HAP-1 (cell line): ENCODE measurements at regions not wholly inside any gene's neighbourhood (a gene's known extent, or its start where the extent isn't known, plus 50 kb on each side); places are given as distances from the start of the nearest gene placed in this dataset.
"Not testable (repeated sequence)": the region's sequence is repeated elsewhere in the genome, so short reads cannot be mapped to it uniquely, and the experiment has no call there.

Experiments
- DNase-seq, 2 experiments: peaks; one replicate each; pipeline ENCODE4 v3.0.0-alpha.2; 2016 to 2020; ENCODE audit warnings: low spot score in 2 of 2
- H3K27me3 ChIP-seq: fragments of 250-450 bp; sonication (Bioruptor Pico); 2 replicates; pipeline ENCODE4 v1.5.1; 2020; ENCODE audit warnings: low read depth, mild to moderate bottlenecking, moderate library complexity
- H3K36me3 ChIP-seq: fragments of 250-450 bp; sonication (Bioruptor Pico); replicated peaks from 2 replicates; pipeline ENCODE4 v1.5.1; 2020; ENCODE audit warnings: mild to moderate bottlenecking
- H3K4me1 ChIP-seq: fragments of 250-450 bp; sonication (Bioruptor Pico); 2 replicates; pipeline ENCODE4 v1.5.1; 2020; ENCODE audit warnings: mild to moderate bottlenecking
- H3K4me3 ChIP-seq: fragments of 250-450 bp; sonication (Bioruptor Pico); 2 replicates; pipeline ENCODE4 v1.5.1; 2020; ENCODE audit warnings: mild to moderate bottlenecking, moderate library complexity
- H3K9me3 ChIP-seq: fragments of 250-450 bp; sonication (Bioruptor Pico); 2 replicates; pipeline ENCODE4 v1.5.1; 2020; ENCODE audit warnings: mild to moderate bottlenecking, moderate library complexity
- in situ Hi-C: fragments of 300-500 bp; cut with MboI; formaldehyde crosslinking; loops from 3 replicates; pipeline ENCODE4 v1.14.3; 2020; ENCODE audit warnings: low sequenced_read_pairs, inconsistent platforms, mixed read lengths

DNA sequence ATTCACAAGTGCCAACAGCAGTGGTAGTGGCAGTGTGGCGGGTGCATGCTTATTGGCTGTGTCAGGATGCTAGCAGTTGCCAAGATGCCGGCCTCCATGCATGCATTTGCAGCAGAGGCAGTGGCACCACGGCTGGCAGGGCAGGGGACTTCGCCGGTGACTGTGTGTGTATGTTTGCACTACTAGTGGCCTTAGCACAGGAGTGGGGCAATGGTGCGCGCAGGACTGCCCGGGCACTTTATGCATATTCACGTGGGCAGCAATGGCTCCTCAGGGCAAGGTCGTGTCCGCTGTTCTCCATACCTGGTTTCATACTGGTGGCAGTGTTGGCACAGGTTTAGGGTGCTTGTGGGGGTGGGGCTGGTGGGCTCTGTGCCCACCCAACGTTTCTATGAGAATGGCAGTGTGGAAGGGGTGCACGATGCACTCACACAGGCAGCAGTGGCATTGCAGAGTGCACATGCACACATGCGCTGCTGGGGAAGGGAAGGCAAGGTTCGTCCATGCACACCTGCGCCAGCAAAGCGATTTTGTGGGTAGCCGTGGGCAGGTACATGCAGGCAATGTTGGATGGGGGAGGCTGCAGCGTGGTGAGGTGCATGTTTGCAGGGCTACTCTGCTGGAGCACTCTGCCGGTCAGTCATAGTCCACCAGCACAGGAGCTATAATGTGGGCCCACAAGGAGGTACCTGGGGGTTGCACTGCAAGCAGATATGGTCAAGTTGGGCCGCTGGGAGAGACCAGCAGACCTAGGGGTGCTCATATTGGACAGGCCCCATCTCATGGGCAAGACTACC, 338.9 kb upstream of the TECRL start:
- Histone ChIP-seq H3K4me3 (no peak overlapping the region), H3K36me3 (no peaks in the 10 kb centered on the region), H3K4me1 (no peaks in the 10 kb centered on the region), H3K27me3 (no peaks in the 10 kb centered on the region), H3K9me3 (no peaks in the 10 kb centered on the region)
- no peak for DNase-seq
- in situ Hi-C loops, result no loop called here

DNA sequence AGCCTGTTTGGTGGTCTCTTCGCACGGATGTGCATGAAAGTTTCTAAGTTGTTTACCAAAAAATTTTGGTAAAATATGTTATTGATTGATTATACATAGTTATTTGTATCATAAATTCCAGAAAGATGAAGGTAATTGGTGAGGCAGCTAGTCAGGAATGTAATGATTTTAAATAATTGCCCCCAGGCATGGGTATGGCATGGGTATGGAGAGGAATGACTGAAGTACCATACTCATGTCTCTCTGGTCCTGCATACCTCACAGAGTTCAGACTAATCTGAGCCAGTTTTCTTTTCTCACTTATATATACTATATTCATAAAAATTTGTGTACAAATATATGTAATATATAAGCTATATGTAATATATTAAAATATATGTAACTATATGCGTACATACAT, 329.0 kb upstream of the TECRL start:
- Histone ChIP-seq H3K4me1 (0 out of 2 replicates have a peak, but pooled peaks cover 4% of the 10 kb centered on the region), H3K4me3 (no peak overlapping the region), H3K36me3 (no peaks in the 10 kb centered on the region), H3K9me3 (no peaks in the 10 kb centered on the region), H3K27me3 (no peaks in the 10 kb centered on the region)
- in situ Hi-C loops, result no loop called here
- DNase-seq, result no peak

DNA sequence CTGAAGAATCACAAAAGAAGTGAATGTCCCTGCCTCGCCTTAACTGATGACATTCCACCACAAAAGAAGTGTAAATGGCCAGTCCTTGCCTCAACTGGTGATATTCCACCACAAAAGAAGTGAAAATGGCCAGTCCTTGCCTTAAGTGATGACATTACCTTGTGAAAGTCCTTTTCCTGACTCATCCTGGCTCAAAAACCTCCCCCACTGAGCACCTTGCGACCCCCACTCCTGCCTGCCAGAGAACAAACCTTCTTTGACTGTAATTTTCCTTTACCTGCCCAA, 328.5 kb upstream of the TECRL start:
- H3K27me3 ChIP-seq, H3K4me1 ChIP-seq, H3K36me3 ChIP-seq, DNase-seq, in situ Hi-C loops, H3K9me3 ChIP-seq, H3K4me3 ChIP-seq: not testable (repeated sequence)

DNA sequence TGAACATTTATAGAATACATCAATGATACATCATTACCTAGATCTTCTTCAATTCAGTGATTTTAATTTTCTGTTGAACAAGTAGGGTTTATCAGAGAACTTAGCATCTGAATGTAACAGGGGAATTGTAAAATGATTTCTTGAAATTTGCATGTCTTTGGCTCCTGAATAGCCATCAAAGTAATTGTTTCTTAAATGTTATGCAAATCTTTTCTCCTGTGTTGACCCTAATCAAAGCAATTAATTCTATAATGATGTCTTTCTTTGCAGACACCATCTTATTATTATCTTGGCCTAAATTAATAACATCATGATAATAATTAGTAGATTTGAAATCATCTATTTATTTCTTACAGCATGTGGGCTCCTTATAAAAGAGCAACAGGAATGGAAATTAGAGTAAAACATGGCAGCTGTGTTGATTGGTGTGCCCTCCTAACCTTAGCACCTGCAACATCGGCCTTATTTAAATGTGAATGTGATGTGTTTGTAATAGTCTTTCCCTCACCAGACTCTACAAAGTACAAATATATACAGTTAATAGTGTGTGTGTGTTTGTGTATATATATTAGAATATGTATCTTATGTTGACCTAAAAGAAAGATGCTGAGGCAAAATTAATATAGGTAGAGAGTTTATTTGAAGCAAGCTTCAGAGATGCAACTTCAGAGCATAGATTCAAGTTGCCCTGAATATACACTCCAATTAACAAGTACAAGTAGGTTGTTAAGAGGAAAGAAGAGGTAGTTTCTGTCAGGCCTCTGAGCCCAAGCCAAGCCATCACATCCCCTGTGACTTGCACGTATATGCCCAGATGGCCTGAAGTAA, 328.0 kb upstream of the TECRL start:
- Histone ChIP-seq H3K4me3 (no peak overlapping the region), H3K4me1 (0 out of 2 replicates have a peak, but pooled peaks cover 4% of the 10 kb centered on the region), H3K27me3 (no peaks in the 10 kb centered on the region), H3K36me3 (no peaks in the 10 kb centered on the region), H3K9me3 (no peaks in the 10 kb centered on the region)
- in situ Hi-C loops, result no loop called here
- no peak for DNase-seq

DNA sequence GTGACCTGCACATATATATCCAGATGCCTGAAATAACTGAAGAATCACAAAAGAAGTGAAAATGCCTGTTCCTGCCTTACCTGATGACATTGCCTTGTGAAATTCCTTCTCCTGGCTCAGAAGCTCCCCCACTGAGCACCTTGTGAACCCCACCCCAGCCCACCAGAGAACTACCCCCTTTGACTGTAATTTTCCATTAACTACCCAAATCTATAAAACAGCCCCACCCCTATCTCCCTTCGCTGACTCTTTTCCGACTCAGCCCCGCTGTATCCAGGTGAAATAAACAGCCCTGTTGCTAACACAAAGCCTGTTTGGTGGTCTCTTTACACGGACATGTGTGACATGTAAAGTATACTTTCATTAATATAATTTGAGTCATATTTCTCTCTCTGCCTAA, 320.3 kb upstream of the TECRL start:
- H3K4me3 ChIP-seq, result no peak overlapping the region
- in situ Hi-C loops, result no loop called here
- no peaks in the 10 kb centered on the region for H3K36me3 ChIP-seq
- DNase-seq, result no peak
- no peaks in the 10 kb centered on the region for H3K27me3 ChIP-seq
- H3K9me3 ChIP-seq, result no peaks in the 10 kb centered on the region
- peaks cover 7% of the 10 kb centered on the region for H3K4me1 ChIP-seq

DNA sequence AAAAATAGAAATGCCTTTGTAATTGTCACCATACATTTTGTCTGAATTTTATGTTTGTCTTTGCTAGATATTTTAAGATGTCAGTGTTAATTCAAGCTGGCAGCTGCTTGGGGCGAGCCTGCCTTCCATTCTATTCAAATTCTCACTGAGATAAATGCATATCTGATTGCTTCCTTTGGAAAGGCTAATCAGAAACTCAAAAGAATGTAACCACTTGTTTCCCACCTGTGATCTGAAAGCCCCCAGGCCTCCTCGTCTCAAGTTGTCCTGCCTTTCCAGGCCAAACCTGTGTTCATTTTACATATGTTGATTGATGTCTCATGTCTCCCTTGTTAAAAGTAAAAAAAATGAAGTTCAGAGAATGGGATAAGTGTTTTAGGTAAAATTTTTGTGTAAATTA, 318.7 kb upstream of the TECRL start:
- Histone ChIP-seq H3K4me3 (no peak overlapping the region), H3K4me1 (peaks cover 7% of the 10 kb centered on the region), H3K27me3 (no peaks in the 10 kb centered on the region), H3K9me3 (no peaks in the 10 kb centered on the region), H3K36me3 (no peaks in the 10 kb centered on the region)
- DNase-seq, result peak; percentile 45 to 46
- in situ Hi-C loops, result no loop called here

DNA sequence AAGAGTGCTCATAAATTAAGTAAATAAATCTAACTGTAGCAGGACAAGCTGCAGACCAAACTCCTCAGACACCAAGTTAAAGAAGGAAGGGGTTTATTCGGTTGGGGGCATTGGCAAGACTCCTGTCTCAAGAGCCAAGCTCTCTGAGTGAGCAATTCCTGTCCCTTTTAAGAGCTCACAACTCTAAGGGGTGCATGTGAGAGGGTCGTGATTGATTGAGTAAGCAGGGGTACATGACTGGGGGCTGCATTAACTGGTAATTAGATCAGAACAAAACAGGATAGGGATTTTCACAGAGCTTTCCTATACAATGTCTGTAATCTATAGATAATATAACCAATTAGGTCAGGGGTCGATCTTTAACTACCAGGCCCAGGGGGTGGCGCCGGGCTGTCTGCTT, 318.1 kb upstream of the TECRL start:
- DNase-seq, H3K4me3 ChIP-seq, H3K4me1 ChIP-seq, in situ Hi-C loops, H3K27me3 ChIP-seq, H3K36me3 ChIP-seq, H3K9me3 ChIP-seq: not testable (repeated sequence)

DNA sequence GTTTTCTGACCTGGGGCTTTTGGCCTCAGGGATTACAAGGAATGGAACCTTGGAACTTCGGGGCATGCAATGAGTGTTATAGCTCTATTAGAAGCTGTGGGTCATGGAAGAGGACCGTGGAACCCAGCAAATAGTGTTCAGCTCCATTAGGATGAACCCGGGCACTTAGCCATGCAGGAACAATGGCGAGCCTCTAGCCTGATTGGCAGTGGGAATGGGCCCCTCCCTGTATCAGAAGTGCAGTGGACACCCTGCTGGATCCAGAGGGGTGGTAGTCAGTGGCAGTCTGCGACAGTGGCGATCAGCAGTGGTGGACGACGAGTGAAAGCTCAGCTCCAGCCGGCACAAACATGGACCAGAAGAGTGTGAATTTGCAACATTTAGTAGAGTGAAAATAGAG, 315.4 kb upstream of the TECRL start:
- DNase-seq, result no peak
- H3K9me3 ChIP-seq, result no peaks in the 10 kb centered on the region
- peaks cover 7% of the 10 kb centered on the region for H3K4me1 ChIP-seq

DNA sequence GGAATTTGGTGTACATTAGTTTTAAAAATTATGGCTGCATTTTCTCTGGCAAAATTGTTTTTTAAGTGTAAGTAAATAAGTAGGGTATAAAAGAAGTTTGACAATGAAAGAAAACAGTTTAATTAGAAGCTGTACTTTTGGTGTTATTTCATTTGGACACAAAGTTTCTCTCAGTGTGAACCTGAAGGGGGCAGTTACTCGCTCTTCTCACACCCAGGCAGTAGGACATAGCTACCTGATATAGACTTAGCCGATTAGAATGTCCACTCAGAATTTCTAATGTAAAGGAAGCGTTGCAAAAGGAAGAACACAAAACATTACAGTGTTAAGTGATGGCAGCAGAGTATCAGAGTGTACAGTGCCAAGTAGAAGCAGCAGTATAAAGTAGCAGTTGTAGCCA, 311.9 kb upstream of the TECRL start:
- in situ Hi-C loops, result no loop called here
- Histone ChIP-seq H3K36me3 (no peaks in the 10 kb centered on the region), H3K9me3 (no peaks in the 10 kb centered on the region), H3K4me3 (no peak overlapping the region), H3K4me1 (0 out of 2 replicates have a peak, but pooled peaks cover 2% of the 10 kb centered on the region), H3K27me3 (no peaks in the 10 kb centered on the region)
- no peak for DNase-seq

More for the DNA sequence above, 315.4 kb upstream of the TECRL start:
- Histone ChIP-seq H3K4me3 (no peak overlapping the region), H3K27me3 (no peaks in the 10 kb centered on the region), H3K36me3 (no peaks in the 10 kb centered on the region)
- in situ Hi-C loops, result no loop called here

DNA sequence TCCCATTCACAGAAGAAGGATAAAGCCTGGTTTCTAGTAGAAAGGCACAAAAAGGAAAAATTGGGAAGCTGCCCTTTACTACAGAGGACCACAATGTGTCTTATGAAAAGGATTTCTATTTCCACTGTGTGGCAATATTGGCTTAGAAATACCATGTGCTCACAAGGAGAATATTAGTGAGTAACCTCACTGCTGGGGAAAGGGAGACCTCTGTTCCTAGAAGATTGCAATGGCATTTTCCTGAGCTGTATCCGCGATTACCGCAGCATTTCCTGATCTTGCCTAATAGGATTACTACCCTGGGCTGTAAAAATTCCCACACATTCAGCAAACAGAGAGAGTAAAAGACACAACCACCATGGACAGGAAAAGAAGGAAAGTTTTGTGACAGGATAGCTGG, 308.8 kb upstream of the TECRL start:
- no peaks in the 10 kb centered on the region for H3K36me3 ChIP-seq
- peak in 1 of 2 experiments; percentile 11 for DNase-seq
- peaks cover 3% of the 10 kb centered on the region for H3K4me1 ChIP-seq
- no peak overlapping the region for H3K4me3 ChIP-seq
- in situ Hi-C loops, result no loop called here
- no peaks in the 10 kb centered on the region for H3K9me3 ChIP-seq
- H3K27me3 ChIP-seq, result no peaks in the 10 kb centered on the region

DNA sequence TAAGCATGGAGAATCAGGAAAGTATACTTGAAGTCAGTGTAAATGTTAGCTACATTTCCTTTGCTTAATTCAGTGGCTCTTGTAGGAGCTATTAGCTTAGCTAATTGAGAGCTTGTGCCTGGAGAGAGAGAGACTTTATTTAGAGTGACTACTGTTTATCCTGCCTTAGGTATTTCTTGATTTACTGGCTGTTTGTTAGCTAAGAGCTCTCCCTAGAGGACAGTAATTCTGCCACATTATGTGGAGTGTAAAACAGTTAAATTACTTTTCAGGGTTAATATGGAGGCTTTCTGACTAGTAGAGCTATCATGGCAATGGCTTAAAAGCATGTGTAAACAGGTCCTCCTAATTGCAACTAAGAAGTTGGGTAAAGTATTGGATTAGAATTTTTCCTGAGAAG, 306.5 kb upstream of the TECRL start:
- no peaks in the 10 kb centered on the region for H3K9me3 ChIP-seq
- no peak for DNase-seq
- no peaks in the 10 kb centered on the region for H3K27me3 ChIP-seq
- H3K4me1 ChIP-seq, result peaks cover 8% of the 10 kb centered on the region
- no peaks in the 10 kb centered on the region for H3K36me3 ChIP-seq
- in situ Hi-C loops, result no loop called here
- no peak overlapping the region for H3K4me3 ChIP-seq

DNA sequence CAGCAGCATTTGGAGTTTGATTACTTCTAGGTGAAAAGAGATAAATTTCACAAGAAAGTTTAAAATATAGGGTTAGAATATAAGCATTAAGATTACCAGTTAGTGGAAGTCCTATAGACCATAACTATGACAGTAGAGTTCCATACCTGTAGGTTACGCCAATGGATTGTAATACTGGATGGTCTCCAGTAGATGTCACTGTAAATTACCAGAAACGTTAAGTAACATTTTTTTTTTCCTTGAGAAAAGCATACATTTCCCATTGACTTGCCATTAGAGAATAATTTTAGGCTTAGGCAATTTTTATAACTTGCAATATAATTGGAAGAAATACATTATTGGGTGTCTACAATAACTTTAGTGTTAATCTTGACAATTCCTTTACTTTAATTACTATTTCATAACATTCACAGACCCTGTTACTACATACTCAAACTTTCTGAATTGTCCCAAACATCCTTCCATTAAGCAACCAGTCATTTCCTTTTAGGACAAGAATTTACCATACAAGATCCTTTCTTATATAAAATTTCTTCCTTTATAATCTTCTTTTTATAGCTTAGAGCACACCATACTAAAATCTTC, 304.1 kb upstream of the TECRL start:
- H3K9me3 ChIP-seq, result no peaks in the 10 kb centered on the region
- H3K4me3 ChIP-seq, result no peak overlapping the region
- in situ Hi-C loops, result no loop called here
- peaks cover 8% of the 10 kb centered on the region for H3K4me1 ChIP-seq
- H3K36me3 ChIP-seq, result no peaks in the 10 kb centered on the region
- H3K27me3 ChIP-seq, result no peaks in the 10 kb centered on the region
- DNase-seq, result peak in 1 of 2 experiments; percentile 57

DNA sequence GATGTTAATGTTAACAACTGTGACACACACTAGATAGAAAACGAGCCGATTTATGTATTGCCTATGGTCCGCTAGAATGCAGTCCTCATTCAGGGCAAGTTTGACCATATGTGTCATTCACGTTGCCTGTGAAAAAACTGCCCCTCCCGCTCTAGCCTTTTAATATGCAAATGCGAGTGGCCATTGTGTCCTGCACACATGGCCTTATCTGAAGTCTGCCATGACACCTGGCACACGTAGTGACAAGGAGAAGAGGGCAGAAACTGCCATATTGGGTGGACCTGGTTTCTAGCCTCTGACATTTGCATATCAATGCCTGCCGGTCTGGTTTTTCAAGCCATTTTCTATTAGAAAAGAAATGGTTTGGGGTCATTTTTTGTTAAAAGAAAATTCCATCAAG, 303.3 kb upstream of the TECRL start:
- Histone ChIP-seq H3K36me3 (no peaks in the 10 kb centered on the region), H3K27me3 (no peaks in the 10 kb centered on the region), H3K9me3 (no peaks in the 10 kb centered on the region), H3K4me3 (no peak overlapping the region), H3K4me1 (peaks cover 6% of the 10 kb centered on the region)
- peak in 1 of 2 experiments; percentile 48 for DNase-seq
- in situ Hi-C loops, result no loop called here

DNA sequence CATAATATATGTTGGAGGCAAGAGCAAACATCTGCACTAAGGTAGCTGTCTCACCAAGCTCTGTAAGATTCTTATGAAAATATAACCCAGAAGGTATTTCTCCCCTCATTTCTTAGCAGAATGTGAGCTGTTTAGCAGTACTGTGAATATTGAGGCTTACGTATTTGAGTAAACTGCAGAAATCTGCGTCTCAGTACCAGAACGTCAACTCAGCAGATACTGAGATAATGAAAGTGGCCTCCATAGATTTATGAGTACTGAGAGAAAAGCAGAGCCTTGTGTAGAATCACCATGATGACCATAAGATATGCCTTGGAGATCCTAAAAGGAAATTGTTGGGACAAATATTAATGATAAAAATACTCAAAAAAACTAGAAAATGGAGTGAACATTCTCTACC, 296.7 kb upstream of the TECRL start:
- no peaks in the 10 kb centered on the region for H3K9me3 ChIP-seq
- no peak for DNase-seq
- H3K36me3 ChIP-seq, result no peaks in the 10 kb centered on the region
- no peak overlapping the region for H3K4me3 ChIP-seq
- in situ Hi-C loops, result no loop called here
- H3K27me3 ChIP-seq, result no peaks in the 10 kb centered on the region
- no peaks in the 10 kb centered on the region for H3K4me1 ChIP-seq
